ENCODE measurements at regions not wholly inside any gene's neighbourhood (a gene's known extent, or its start where the extent isn't known, plus 50 kb on each side); places are given as distances from the start of the nearest gene placed in this dataset.

- TF ChIP-seq CTCF (IDR thresholded peaks at IDR 0.05): no peak
- no peak for TF ChIP-seq POLR2AphosphoS5 (IDR thresholded peaks at IDR 0.05; ENCODE audit: insufficient read depth in 1 of 2, low read depth in 1 of 2)
- no peak for TF ChIP-seq POLR2A (IDR thresholded peaks at IDR 0.05)
These were observed 170.3 kb downstream of the CAPZA3 start for GRCh38 chr12:18908191-18908590.

Data from vagina (tissue), 2 donors.